ENCODE measurements at regions not wholly inside any gene's neighbourhood (a gene's known extent, or its start where the extent isn't known, plus 50 kb on each side); places are given as distances from the start of the nearest gene placed in this dataset.

GRCh38 chr6:164838068-164838615 is 471.3 kb downstream of the C6orf118 start:
- no peak for DNase-seq (ENCODE audit: low read depth in 2 of 2)

- DNase-seq (ENCODE audit: low read depth in 2 of 2): no peak
Measured at GRCh38 chr6:164836486-164836885, 472.9 kb downstream of the C6orf118 start.

- DNase-seq (ENCODE audit: low read depth in 2 of 2): no peak
Measured at GRCh38 chr6:164832410-164832809, 477.0 kb downstream of the C6orf118 start.

GRCh38 chr6:164827537-164827936 is 481.9 kb downstream of the C6orf118 start:
- no peak for DNase-seq (ENCODE audit: low read depth in 2 of 2)

- no peak for DNase-seq (ENCODE audit: low read depth in 2 of 2)
Measured at GRCh38 chr6:164826831-164827468, 482.5 kb downstream of the C6orf118 start.

GRCh38 chr6:164825386-164825785 is 484.0 kb downstream of the C6orf118 start:
- no peak for DNase-seq (ENCODE audit: low read depth in 2 of 2)

- DNase-seq (ENCODE audit: low read depth in 2 of 2): no peak
Measured at GRCh38 chr6:164817662-164818061, 491.7 kb downstream of the C6orf118 start.

- no peak for DNase-seq (ENCODE audit: low read depth in 2 of 2)
Measured at GRCh38 chr6:164812706-164813105, 496.7 kb downstream of the C6orf118 start.

GRCh38 chr6:164807125-164807524 is 502.3 kb downstream of the C6orf118 start:
- no peak for DNase-seq (ENCODE audit: low read depth in 2 of 2)

GRCh38 chr6:164795056-164795815 is 514.2 kb downstream of the C6orf118 start:
- DNase-seq (ENCODE audit: low read depth in 2 of 2): no peak

GRCh38 chr6:164792666-164793065 is 516.7 kb downstream of the C6orf118 start:
- DNase-seq (ENCODE audit: low read depth in 2 of 2): no peak

- no peak for DNase-seq (ENCODE audit: low read depth in 2 of 2)
Measured at GRCh38 chr6:164791498-164791897, 517.9 kb downstream of the C6orf118 start.

- no peak for DNase-seq (ENCODE audit: low read depth in 2 of 2)
Measured at GRCh38 chr6:164763788-164764187, 545.6 kb downstream of the C6orf118 start.

- DNase-seq (ENCODE audit: low read depth in 2 of 2): no peak
Measured at GRCh38 chr6:164757451-164757850, 552.0 kb downstream of the C6orf118 start.

- no peak for DNase-seq (ENCODE audit: low read depth in 2 of 2)
Measured at GRCh38 chr6:164756723-164757122, 552.7 kb downstream of the C6orf118 start.

- no peak for DNase-seq (ENCODE audit: low read depth in 2 of 2)
Measured at GRCh38 chr6:164756142-164756541, 553.3 kb downstream of the C6orf118 start.

- no peak for DNase-seq (ENCODE audit: low read depth in 2 of 2)
Measured at GRCh38 chr6:164753517-164753916, 555.9 kb downstream of the C6orf118 start.

- no peak for DNase-seq (ENCODE audit: low read depth in 2 of 2)
Measured at GRCh38 chr6:164751395-164751794, 558.0 kb downstream of the C6orf118 start.

- DNase-seq (ENCODE audit: low read depth in 2 of 2): no peak
Measured at GRCh38 chr6:164750128-164750527, 559.3 kb downstream of the C6orf118 start.

- no peak for DNase-seq (ENCODE audit: low read depth in 2 of 2)
Measured at GRCh38 chr6:164749221-164750064, 560.0 kb downstream of the C6orf118 start.

- DNase-seq (ENCODE audit: low read depth in 2 of 2): no peak
Measured at GRCh38 chr6:164744301-164744700, 565.1 kb downstream of the C6orf118 start.

GRCh38 chr6:164741938-164742451 is 567.4 kb downstream of the C6orf118 start:
- no peak for DNase-seq (ENCODE audit: low read depth in 2 of 2)
